ENCODE measurements at regions not wholly inside any gene's neighbourhood (a gene's known extent, or its start where the extent isn't known, plus 50 kb on each side); places are given as distances from the start of the nearest gene placed in this dataset.

- no peak for DNase-seq
- Histone ChIP-seq H3K27ac (no peak overlapping the region), H3K27me3 (ENCODE audit: insufficient read depth, low read depth, severe bottlenecking) (no peaks in the 10 kb centered on the region), H3K9me3 (ENCODE audit: severe bottlenecking) (no peaks in the 10 kb centered on the region), H3K4me3 (ENCODE audit: low read depth, low read length) (no peak overlapping the region), H3K36me3 (no peaks in the 10 kb centered on the region)
- TF ChIP-seq CTCF (IDR thresholded peaks at IDR 0.05; ENCODE audit: low read depth, low read length), result no peak
These were observed 198.4 kb downstream of the ADAMTS15 start for GRCh38 chr11:130646881-130647280.

- TF ChIP-seq CTCF (IDR thresholded peaks at IDR 0.05; ENCODE audit: low read depth, low read length), result no peak
- H3K27ac ChIP-seq, result no peak overlapping the region
- no peaks in the 10 kb centered on the region for H3K36me3 ChIP-seq
- DNase-seq, result no peak
- H3K9me3 ChIP-seq (ENCODE audit: severe bottlenecking), result no peaks in the 10 kb centered on the region
- H3K4me3 ChIP-seq (ENCODE audit: low read depth, low read length), result no peak overlapping the region
- H3K27me3 ChIP-seq (ENCODE audit: insufficient read depth, low read depth, severe bottlenecking), result no peaks in the 10 kb centered on the region
These were observed 198.9 kb downstream of the ADAMTS15 start for GRCh38 chr11:130647371-130647770.

GRCh38 chr11:130649801-130650200 is 201.4 kb downstream of the ADAMTS15 start:
- DNase-seq, result no peak
- H3K9me3 ChIP-seq (ENCODE audit: severe bottlenecking), result no peaks in the 10 kb centered on the region
- H3K27ac ChIP-seq, result no peak overlapping the region
- no peaks in the 10 kb centered on the region for H3K36me3 ChIP-seq
- H3K27me3 ChIP-seq (ENCODE audit: insufficient read depth, low read depth, severe bottlenecking), result no peaks in the 10 kb centered on the region
- H3K4me3 ChIP-seq (ENCODE audit: low read depth, low read length), result no peak overlapping the region
- TF ChIP-seq CTCF (IDR thresholded peaks at IDR 0.05; ENCODE audit: low read depth, low read length), result no peak

GRCh38 chr11:130650456-130651030 is 202.1 kb downstream of the ADAMTS15 start:
- H3K36me3 ChIP-seq, result no peaks in the 10 kb centered on the region
- H3K27ac ChIP-seq, result no peak overlapping the region
- H3K4me3 ChIP-seq (ENCODE audit: low read depth, low read length), result no peak overlapping the region
- H3K9me3 ChIP-seq (ENCODE audit: severe bottlenecking), result no peaks in the 10 kb centered on the region
- no peaks in the 10 kb centered on the region for H3K27me3 ChIP-seq (ENCODE audit: insufficient read depth, low read depth, severe bottlenecking)
- no peak for DNase-seq
- no peak for TF ChIP-seq CTCF (IDR thresholded peaks at IDR 0.05; ENCODE audit: low read depth, low read length)

- TF ChIP-seq CTCF (IDR thresholded peaks at IDR 0.05; ENCODE audit: low read depth, low read length), result no peak
- no peak for DNase-seq
These were observed 202.8 kb downstream of the ADAMTS15 start for GRCh38 chr11:130651066-130651855.

More at GRCh38 chr11:130651066-130651855, 202.8 kb downstream of the ADAMTS15 start:
- Histone ChIP-seq H3K27ac (no peak overlapping the region), H3K9me3 (ENCODE audit: severe bottlenecking) (no peaks in the 10 kb centered on the region), H3K36me3 (no peaks in the 10 kb centered on the region), H3K4me3 (ENCODE audit: low read depth, low read length) (no peak overlapping the region), H3K27me3 (ENCODE audit: insufficient read depth, low read depth, severe bottlenecking) (no peaks in the 10 kb centered on the region)

Data from WERI-Rb-1 (cell line).